Astrocyte (in vitro differentiated cells and primary cell): ENCODE measurements at regions not wholly inside any gene's neighbourhood (a gene's known extent, or its start where the extent isn't known, plus 50 kb on each side); places are given as distances from the start of the nearest gene placed in this dataset.

Experiments used
- CTCF ChIP-seq: IDR thresholded peaks from 2 replicates; pipeline ENCODE4 v1.5.1; 2011; ENCODE audit warnings: low read depth, mild to moderate bottlenecking, inconsistent platforms, low read length, moderate library complexity; ENCODE audit not compliant: insufficient read depth
- EZH2 ChIP-seq: IDR thresholded peaks from 2 replicates; pipeline ENCODE4 v1.6.1; 2012; ENCODE audit warnings: mild to moderate bottlenecking, low read length, inconsistent platforms; ENCODE audit not compliant: insufficient read depth

- TF ChIP-seq CTCF (no peak), EZH2 (no peak)
These were observed 446.3 kb upstream of the POU3F3 start for GRCh38 chr2:104407641-104408040.
